Fibroblast of mammary gland (primary cell): ENCODE measurements at regions not wholly inside any gene's neighbourhood (a gene's known extent, or its start where the extent isn't known, plus 50 kb on each side); places are given as distances from the start of the nearest gene placed in this dataset.

Experiments used
- DNase-seq: peaks from one replicate; pipeline ENCODE4 v3.0.0-alpha.2; 2010; ENCODE audit warnings: low read depth
- H3K4me3 ChIP-seq: 2 replicates; pipeline ENCODE4 v1.5.1; 2011; ENCODE audit warnings: low read depth, mild to moderate bottlenecking, low read length, moderate library complexity; ENCODE audit not compliant: control insufficient read depth
- TF ChIP-seq, protein P1 (sequence below): conservative IDR thresholded peaks from 2 replicates; pipeline ENCODE4 v1.5.1; 2011; ENCODE audit warnings: low read depth, low read length, inconsistent platforms; ENCODE audit not compliant: control insufficient read depth, insufficient read depth

DNA sequence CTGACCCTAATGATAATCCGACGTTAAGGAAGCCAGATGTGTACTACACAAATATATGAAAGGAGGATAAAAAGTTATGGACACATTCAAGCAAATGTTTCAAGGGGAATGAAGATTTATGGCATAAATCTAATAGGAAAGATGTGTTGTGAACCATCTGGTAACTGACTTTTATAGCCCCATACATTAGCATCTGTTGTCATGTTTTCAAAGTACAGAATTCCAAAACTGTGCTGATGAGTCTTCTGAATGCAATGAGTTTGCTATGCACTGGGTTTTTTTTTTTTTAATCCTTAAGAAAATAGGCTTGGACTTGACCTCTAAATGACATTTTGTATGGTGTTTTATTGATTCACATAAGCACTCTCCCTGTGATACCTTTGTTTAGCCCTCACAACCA is 158.5 kb upstream of the ESRRG start:
- TF ChIP-seq, protein P1, sequence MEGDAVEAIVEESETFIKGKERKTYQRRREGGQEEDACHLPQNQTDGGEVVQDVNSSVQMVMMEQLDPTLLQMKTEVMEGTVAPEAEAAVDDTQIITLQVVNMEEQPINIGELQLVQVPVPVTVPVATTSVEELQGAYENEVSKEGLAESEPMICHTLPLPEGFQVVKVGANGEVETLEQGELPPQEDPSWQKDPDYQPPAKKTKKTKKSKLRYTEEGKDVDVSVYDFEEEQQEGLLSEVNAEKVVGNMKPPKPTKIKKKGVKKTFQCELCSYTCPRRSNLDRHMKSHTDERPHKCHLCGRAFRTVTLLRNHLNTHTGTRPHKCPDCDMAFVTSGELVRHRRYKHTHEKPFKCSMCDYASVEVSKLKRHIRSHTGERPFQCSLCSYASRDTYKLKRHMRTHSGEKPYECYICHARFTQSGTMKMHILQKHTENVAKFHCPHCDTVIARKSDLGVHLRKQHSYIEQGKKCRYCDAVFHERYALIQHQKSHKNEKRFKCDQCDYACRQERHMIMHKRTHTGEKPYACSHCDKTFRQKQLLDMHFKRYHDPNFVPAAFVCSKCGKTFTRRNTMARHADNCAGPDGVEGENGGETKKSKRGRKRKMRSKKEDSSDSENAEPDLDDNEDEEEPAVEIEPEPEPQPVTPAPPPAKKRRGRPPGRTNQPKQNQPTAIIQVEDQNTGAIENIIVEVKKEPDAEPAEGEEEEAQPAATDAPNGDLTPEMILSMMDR = no peak
- no peak for DNase-seq
- no peak overlapping the region for H3K4me3 ChIP-seq

DNA sequence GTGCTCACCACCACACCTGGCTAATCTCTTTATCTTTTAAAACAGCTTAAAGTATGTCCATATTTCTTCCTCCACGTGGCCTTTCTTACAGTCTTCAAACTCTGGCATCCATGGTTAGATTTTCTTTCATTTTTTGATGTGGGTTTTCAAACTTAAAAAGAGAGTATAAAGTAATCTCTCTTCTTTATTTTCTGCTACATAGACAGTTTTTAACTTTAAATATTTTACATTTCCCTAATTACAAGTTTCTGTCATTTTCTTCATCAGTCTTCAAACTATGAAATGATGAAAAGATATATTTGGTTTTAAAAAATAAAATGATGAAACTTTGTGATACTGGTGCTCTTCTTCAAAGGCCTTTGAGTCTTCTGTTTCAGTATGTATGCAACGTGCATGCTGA is 143.5 kb upstream of the ESRRG start:
- no peak for DNase-seq
- H3K4me3 ChIP-seq = no peak overlapping the region
- TF ChIP-seq, protein P1 = no peak

DNA sequence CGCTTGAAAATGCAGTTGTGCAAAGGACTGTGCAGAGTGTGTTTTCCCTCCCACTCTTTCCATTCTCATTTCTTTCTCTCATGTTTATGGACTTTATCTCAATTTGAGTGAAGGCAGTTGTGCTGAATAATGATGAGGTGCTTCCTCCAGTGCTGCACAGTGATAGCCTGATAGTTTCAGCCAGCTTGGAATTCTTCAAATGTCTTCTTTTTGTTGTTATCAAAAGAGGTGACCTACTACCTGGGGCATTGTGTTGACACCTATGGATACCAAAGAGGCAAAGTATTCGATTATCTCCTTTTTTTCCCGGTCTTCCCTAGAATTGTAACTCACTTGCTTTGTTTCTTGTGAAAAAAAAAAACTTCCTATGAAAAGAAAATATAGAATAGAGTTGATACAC is 132.6 kb upstream of the ESRRG start:
- no peak for DNase-seq
- H3K4me3 ChIP-seq = no peak overlapping the region
- TF ChIP-seq, protein P1 = no peak

DNA sequence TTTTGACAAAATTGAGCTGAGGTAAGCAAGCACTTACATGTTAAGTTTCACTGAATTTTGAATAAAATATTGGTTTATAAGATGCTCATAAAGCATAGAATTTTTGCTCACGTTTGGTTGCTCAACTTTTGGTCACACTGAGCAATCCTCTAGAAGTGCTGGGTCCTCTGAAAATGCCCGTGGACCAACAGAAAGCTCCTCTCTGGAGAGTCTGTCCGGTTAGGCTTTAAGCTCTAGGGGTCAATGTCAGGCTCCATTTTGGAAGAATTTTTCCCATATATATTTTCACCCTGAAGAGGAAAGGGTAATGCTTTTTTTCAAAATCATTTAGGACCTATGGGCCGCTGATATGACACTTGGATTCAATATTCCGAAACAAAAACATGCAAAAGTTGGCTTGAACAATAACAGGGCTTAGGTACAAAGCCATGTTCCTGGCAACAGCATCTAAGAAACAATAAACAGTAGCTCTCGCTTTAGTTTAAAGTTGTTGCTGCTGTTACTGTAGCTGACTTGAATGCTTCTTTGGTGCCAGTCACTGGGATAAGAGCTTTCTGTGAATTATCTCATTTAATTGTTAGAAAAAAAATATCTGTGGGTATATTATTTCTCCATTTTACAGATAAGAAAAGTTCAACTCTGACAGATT is 131.7 kb upstream of the ESRRG start:
- TF ChIP-seq, protein P1 = no peak
- H3K4me3 ChIP-seq = no peak overlapping the region
- no peak for DNase-seq

DNA sequence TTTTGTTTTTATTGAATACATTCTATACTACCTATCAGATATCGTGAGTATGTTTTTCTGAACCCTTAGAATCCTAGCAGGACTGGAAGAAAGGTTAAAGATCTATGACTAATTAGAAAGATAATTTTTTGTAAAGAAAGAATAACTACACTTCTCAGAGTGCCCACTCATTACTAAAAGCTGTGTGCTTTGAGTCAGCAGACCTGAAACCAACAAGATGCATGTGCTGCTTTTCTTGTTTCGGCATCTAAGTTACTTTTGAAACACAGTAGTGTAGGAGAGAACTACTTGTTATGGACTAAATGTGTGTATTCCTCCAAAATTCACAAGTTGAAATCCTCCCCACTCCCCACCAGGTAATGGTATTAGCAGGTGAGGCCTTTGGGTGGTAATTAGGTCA is 127.8 kb upstream of the ESRRG start:
- TF ChIP-seq, protein P1 = no peak
- DNase-seq = no peak

DNA sequence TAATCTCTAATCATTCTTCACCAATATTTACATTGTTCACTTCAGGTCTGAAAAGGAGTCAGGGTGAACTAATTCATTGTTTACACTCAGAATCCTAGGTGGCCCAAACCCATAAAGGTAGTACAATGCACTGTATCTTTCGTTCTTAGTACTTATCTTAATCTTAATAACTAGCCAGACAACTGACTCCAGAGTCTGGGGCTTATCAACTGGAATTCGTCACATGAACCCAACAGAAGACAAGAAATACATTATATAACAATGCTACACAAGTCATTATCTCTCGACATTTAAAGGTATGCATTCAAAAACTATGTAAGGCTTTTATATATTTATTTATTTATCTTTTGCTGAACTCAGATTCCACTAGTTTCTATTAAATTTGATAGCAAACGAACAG is 125.9 kb upstream of the ESRRG start:
- TF ChIP-seq, protein P1 = no peak
- no peak for DNase-seq
- no peak overlapping the region for H3K4me3 ChIP-seq

More for the DNA sequence above, 127.8 kb upstream of the ESRRG start:
- no peak overlapping the region for H3K4me3 ChIP-seq
